ENCODE measurements at regions not wholly inside any gene's neighbourhood (a gene's known extent, or its start where the extent isn't known, plus 50 kb on each side); places are given as distances from the start of the nearest gene placed in this dataset.

- no peak for TF ChIP-seq POLR2A (IDR thresholded peaks at IDR 0.05)
- no peak for TF ChIP-seq CTCF (IDR thresholded peaks at IDR 0.05)
Observed at GRCh38 chr2:2581331-2582159, 250.5 kb upstream of the MYT1L start.

Measured in right lobe of liver (tissue), 4 donors.